ENCODE measurements at regions not wholly inside any gene's neighbourhood (a gene's known extent, or its start where the extent isn't known, plus 50 kb on each side); places are given as distances from the start of the nearest gene placed in this dataset.

- TF ChIP-seq EP300 (IDR thresholded peaks at IDR 0.05) (no peak), CTCF (IDR thresholded peaks at IDR 0.05) (no peak), POLR2A (IDR thresholded peaks at IDR 0.05) (no peak), POLR2AphosphoS5 (IDR thresholded peaks at IDR 0.05) (no peak)
Measured at GRCh38 chr5:56447232-56447631, 214.1 kb upstream of the ANKRD55 start.

Data from stomach (tissue), 4 donors.